CD4-positive, alpha-beta T cell treated with Interleukin-4 for 1 hour (primary cell): ENCODE measurements at regions not wholly inside any gene's neighbourhood (a gene's known extent, or its start where the extent isn't known, plus 50 kb on each side); places are given as distances from the start of the nearest gene placed in this dataset.
A peak's percentile ranks its signal among the peaks of the same experiment; 100 is the strongest.

Experiments used
- DNase-seq, 2 donors: peaks; one replicate each; pipeline ENCODE4 v3.0.0-alpha.2; 2020 to 2022

GRCh38 chr11:45339729-45340519, 53.8 kb upstream of the SYT13 start:
- DNase-seq: peak; percentile 90 to 91

GRCh38 chr11:45337583-45338360, 51.6 kb upstream of the SYT13 start:
- no peak for DNase-seq

- no peak for DNase-seq
These were observed 50.0 kb upstream of the SYT13 start for GRCh38 chr11:45336136-45336535.
